Left forelimb (tissue), 1 donor: ENCODE measurements at regions not wholly inside any gene's neighbourhood (a gene's known extent, or its start where the extent isn't known, plus 50 kb on each side); places are given as distances from the start of the nearest gene placed in this dataset.
"Not testable (repeated sequence)": the region's sequence is repeated elsewhere in the genome, so short reads cannot be mapped to it uniquely, and the experiment has no call there.

Experiments used
- DNase-seq: peaks from one replicate; pipeline ENCODE4 v3.0.0-alpha.2; 2018; ENCODE audit warnings: low spot score

DNA sequence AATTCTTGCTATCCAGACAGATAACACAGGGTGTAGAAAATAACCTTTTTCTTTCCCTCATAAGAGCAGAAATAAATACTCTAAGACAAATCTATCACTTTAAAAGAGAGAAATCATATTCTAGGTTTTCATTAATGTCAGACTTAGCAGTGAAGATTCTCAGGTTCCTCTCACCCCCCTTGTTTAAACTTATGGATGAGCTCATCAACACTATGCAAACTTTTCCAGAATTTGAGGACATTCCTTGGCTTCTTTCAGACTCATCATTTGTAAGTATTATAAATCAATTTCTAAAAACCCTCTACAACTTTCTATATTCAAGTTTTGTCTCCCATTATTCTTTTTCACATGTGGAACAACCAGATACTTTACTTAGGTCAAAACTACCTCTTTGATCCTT lies 374.9 kb upstream of the TRPC7 start:
- DNase-seq = no peak

DNA sequence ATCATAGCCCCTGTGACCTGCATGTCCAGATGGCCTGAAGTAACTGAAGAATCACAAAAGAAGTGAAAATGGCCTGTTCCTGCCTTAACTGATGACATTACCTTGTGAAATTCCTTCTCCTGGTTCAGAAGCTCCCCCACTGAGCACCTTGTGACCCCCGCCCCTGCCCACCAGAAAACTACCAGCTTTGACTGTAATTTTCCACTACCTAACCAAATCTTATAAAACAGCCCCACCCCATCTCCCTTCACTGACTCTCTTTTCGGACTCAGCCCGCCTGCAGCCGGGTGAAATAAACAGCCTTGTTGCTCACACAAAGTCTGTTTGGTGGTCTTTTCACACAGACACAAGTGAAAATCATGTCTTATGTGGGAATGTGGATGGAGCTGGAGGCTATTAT lies 373.9 kb upstream of the TRPC7 start:
- DNase-seq = not testable (repeated sequence)

- no peak for DNase-seq
Measured at GRCh38 chr5:136738829-136739228, 373.5 kb upstream of the TRPC7 start.

DNA sequence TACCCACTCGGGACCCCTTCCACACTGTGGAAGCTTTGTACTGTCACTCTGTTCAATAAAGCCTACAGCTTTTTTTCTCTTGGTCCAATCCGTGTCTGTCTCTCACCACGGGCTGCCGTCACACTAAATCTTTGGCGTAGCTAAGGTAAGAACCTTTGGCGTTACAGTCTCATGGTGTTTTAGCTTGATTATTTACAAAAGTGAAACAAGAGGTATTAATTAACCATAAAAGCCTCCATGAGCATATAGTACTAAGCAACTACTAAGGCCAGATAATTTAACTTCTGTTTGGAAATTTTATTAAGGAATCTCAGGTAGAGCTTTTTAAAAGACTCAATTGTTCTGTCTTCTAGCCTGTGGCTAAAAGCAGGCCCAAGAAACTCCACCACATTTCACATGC lies 370.7 kb upstream of the TRPC7 start:
- DNase-seq = no peak

GRCh38 chr5:136735611-136736010 lies 370.3 kb upstream of the TRPC7 start:
- DNase-seq = not testable (repeated sequence)

DNA sequence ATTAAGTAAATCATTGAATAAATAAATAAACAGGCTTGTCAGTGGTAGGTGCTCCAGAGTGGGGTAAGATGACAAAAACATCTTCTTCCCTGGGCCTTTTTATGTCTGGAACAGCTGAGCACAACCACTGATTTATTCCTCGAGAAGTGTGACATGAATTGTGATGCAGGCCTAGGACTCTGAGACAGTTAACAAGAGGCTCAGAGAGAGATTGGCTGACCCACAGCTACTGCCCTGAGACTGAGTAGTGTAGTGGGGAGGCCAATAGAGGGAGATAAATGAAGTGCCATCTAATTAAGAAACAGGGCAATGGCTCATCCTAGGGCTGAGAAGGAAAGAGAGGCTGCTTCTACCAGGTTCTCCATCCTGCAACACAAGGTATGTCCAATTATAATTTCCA lies 369.3 kb upstream of the TRPC7 start:
- no peak for DNase-seq

DNA sequence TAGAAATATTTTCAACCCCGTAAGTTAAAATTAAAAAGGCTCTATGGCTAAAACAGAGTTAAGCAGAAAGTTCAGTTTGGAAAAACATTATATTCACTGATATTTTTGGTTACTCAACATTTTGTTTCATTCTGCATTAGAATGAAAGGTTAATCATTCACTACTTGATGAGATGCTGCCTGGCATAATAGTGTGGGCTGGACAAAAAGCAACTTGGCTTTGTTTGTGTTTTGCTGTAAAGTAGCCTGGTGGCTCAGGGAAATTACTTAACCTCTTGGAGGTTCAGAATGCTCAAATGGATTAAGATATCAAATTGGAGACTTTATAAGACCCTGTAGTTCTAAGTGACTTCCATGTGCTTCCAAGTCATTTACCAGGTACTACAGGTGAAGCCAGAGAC lies 367.4 kb upstream of the TRPC7 start:
- DNase-seq = no peak

DNA sequence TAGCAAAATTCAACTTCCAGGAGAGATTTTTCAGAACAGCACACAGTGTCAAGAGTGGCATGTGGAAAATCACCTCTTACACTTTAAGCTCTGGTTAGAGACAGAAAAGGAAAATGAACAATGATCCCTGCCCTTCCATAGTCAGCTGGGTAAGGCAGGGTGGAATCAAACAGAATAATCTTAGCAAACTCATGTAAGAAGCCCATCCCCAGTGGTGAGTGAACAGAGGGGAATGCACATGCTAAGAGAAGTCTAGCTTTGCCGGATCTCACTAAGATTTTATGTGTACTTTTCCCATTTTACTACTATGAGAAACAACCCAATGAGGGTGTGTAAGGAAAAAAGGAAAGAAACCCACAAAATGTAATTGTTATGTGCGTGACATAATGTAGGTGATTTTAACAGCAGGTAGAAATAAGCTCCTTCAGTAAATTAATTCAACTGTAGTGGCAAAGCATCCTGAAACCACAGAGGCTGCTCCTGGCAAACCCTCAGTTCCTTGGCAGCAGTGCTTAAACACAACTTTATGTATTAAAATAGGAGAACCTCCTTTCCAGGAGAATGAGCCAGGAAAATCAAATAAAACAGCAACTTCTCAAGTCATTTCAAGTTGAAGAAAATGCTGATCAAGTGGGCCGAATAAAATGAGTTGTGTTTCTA lies 366.0 kb upstream of the TRPC7 start:
- no peak for DNase-seq

DNA sequence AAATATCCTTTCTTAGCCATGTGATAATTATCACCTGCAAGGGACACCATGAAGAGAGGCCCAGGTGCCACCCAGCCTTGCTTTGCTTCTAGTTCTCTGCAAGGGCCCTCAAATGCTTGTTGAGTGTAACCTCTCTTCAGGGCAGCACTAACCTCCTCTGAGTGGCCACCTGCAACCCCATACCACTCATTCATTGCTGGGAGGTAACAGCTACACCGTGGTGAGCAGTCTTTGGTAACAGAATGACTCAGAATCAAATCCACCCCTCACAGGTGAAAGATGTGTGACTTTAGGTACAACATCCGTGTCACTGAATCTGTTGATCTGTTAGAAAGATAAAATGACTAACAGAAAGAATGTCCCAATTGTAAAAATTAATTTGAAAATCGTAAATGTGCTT lies 365.1 kb upstream of the TRPC7 start:
- no peak for DNase-seq

GRCh38 chr5:136729901-136730355 lies 364.6 kb upstream of the TRPC7 start:
- DNase-seq = no peak

DNA sequence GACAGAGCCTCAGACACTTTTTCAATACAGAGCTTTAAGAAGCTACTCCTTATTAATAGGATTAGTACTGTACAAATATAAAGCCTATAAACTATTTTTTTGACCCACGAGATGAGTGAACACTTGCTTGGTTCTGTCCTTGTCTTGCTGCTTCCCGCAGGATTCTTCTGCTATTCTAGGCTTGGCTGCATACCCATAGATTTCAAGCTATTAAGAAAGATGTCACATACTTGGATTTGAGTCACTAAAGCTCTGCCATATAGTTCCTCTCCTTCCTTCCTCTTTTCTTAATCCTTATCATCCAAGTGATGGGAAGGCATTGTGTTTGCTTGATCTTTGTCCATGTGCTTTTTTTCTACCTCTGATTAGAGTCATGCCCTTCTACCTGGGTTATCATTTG lies 361.2 kb upstream of the TRPC7 start:
- no peak for DNase-seq

- no peak for DNase-seq
Measured at GRCh38 chr5:136724161-136724560, 358.8 kb upstream of the TRPC7 start.

GRCh38 chr5:136722581-136722980 lies 357.2 kb upstream of the TRPC7 start:
- DNase-seq = no peak

DNA sequence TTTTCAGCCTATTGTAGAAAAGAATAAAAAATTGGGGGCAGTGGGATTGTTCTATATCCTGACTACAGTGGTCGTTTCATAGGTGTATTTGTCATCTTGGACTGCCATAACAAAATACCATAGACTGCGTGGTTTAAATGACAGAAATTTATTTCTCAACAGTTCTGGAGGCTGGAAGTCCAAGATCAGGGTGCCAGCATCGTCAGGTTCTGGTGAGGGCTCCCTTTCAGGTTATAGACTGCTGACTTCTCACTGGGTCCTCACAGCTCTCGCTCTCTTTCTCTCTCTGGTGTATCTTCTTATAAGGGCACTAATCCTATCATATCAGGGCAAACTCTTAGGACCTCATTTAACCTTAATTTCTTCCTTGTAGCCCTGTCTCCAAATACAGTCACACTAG lies 356.7 kb upstream of the TRPC7 start:
- no peak for DNase-seq

- DNase-seq = no peak
Measured at GRCh38 chr5:136720674-136721073, 355.3 kb upstream of the TRPC7 start.

DNA sequence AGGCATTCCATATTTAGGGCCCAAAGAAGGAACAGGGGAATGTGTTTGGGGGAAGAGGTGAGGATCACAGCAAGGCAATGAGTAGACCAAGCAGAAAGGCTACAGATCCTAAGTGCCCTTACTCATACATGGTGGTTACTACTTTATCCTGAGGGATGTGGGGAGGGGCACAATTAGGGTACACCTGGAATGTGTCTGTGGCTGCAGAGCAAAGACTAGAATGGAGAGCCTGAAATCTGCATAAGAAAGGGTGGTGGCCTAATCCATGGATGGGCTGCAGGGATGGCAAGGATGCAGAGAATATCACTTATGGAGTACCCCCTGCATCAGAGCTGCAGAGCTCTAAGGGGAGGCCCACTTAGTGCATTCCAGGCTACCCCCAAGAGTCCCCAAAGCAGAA lies 352.6 kb upstream of the TRPC7 start:
- no peak for DNase-seq

DNA sequence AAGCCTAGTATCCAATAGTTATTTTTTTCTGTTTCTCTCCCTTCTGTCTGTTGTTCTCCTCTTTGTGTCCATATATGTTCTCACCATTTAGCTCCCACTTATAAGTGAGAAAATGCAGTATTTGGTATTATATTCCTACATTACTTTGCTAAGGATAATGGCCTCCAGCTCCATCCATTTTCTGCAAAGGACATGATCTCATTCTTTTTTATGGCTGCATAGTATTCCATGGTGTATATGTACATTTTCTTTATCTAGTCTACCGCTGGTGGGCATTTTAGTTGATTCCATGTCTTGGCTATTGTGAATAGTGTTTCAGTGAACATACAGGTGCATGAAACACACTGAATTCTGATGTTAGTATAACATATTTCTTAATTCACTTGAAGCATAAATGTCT lies 348.9 kb upstream of the TRPC7 start:
- DNase-seq = no peak

DNA sequence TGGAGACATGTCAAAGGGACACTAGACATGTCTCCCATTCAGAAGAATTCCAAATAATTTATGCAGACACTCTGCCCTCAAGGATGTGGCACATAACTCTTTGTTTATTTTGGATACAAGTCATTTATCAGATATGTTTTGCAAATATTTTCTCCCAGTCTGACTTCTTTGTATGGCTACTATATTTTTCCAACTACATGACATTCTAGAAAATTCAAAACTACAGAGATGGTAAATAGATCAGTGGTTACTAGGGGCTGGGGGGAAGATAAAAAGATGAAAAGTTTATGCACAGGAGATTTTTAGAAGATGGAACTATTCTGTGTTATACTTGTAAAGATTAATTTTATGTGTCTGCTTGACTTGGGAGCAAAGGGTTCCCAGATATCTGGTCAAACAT lies 347.3 kb upstream of the TRPC7 start:
- DNase-seq = no peak

DNA sequence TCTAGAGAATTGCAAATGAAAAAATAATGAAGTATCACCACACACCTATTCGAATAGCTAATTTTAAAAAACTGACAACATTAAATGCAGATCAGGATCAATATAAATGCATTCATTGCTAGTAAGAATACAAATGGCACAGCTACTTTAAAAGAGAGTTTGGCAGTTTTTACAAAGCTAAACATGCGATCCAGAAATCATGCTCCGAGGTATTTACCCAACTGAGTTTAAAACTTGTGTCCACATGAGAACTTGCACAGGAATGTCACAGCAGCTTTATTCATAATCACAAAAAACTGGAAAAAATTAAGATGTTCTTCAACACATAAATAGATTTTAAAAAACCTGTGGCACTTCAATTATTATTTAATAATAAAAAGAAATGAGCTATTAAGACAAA lies 345.5 kb upstream of the TRPC7 start:
- DNase-seq = no peak

DNA sequence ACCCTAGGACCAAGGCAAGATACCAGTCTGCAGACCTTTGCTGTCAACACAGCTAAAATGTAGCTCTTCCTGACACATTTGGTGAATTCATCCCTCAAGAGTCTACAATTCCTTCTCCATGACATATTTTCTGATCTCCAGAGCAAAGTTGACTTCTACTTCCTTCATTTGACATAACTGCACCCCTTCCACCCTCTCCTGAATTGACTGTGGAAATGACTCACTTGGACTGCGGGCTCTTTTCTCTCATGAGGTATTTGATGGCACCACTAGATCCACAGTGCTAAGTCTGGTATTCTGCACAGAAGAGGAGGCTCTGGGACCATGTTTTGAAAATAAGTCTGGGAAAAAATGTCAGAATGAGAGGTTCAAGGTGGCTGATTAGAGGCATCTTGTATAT lies 338.4 kb upstream of the TRPC7 start:
- no peak for DNase-seq

- DNase-seq = no peak
Measured at GRCh38 chr5:136703036-136703435, 337.7 kb upstream of the TRPC7 start.

DNA sequence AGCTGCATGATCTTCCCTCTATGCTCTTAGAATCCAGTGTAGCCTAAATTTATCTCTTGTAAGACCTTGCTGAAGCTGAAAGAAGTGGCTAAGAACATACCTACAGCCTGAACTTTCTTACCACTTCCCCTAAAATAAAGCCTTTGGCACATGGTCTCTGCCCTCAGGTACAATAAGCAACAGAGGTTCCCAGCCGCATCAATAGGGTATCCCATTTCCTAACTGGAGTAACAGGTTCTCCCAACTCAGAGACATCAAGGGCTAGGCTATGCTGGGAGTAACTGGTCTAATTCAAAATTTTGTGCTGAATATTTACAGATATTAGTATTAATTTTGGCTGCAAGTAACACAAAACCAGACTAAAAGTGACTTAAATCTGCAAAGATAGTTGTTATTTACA lies 335.8 kb upstream of the TRPC7 start:
- no peak for DNase-seq

- no peak for DNase-seq
Measured at GRCh38 chr5:136699651-136700050, 334.3 kb upstream of the TRPC7 start.

DNA sequence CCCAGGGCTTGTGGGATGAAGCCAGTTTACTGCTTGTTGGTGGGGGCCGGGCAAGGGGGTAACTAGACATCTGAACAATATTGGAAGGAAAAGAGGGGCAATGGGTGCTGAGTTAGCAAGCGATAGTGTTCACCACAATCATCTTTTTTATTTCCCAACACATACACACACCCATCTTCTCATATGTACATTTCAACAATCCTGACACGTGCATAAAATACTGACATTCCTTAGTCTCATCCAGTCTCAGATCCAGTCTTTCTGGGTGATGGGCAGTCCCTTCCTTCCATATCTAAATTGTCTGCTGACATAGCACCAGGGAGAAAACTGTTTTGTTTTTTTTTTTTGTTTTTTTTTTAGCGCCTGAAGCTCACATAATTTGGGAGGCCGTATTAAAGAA lies 333.6 kb upstream of the TRPC7 start:
- no peak for DNase-seq

GRCh38 chr5:136694258-136694657 lies 328.9 kb upstream of the TRPC7 start:
- no peak for DNase-seq
